H1 (cell line): ENCODE measurements at regions not wholly inside any gene's neighbourhood (a gene's known extent, or its start where the extent isn't known, plus 50 kb on each side); places are given as distances from the start of the nearest gene placed in this dataset.

Experiments used
- CTCF ChIA-PET: fragments of 300-600 bp; sonication (Branson Sonifier 250); formaldehyde crosslinking; loops from one replicate; lab custom pipeline; 2021; ENCODE audit not compliant: partially characterized antibody; lab: Charles Lee
- POLR2A ChIA-PET: fragments of 300-600 bp; sonication (Branson Sonifier 250); formaldehyde crosslinking; loops from one replicate; lab custom pipeline; 2021; ENCODE audit warnings: inconsistent platforms; ENCODE audit not compliant: partially characterized antibody; lab: Charles Lee
- DNase-seq, 2 experiments: peaks; one replicate each; pipeline versions ENCODE4 v3.0.0 to v3.0.0-alpha.2; 2010 to 2022; ENCODE audit warnings: low spot score in 2 of 2, low read depth in 1 of 2, mixed read lengths in 1 of 2
- FAIRE-seq: peaks from 2 replicates; lab custom pipeline; 2011; peaks lifted over from hg19 to GRCh38; lab: Jason Lieb, UNC
- H2AFZ ChIP-seq: 2 replicates; pipeline ENCODE4 v1.8.1; 2012; ENCODE audit warnings: low read length, inconsistent platforms
- H2AK5ac ChIP-seq: 2 replicates; pipeline ENCODE4 v1.6.1; 2013; ENCODE audit warnings: low read depth, low read length
- H2BK120ac ChIP-seq: replicated peaks from 2 replicates; pipeline ENCODE3; 2013; ENCODE audit warnings: low read depth, low read length, inconsistent platforms
- H2BK12ac ChIP-seq: 2 replicates; pipeline ENCODE4 v1.6.1; 2013; ENCODE audit warnings: low read depth, low read length
- H2BK15ac ChIP-seq: 2 replicates; pipeline ENCODE4 v1.6.1; 2013; ENCODE audit warnings: low read length
- H2BK20ac ChIP-seq: 2 replicates; pipeline ENCODE4 v1.6.1; 2013; ENCODE audit warnings: low read length
- H2BK5ac ChIP-seq: 2 replicates; pipeline ENCODE4 v1.6.1; 2013; ENCODE audit warnings: low read depth, low read length
- H3K14ac ChIP-seq: 2 replicates; pipeline ENCODE4 v1.6.1; 2013; ENCODE audit warnings: inconsistent platforms; ENCODE audit not compliant: insufficient read length
- H3K18ac ChIP-seq: 2 replicates; pipeline ENCODE4 v1.6.1; 2013; ENCODE audit warnings: low read length; ENCODE audit errors: extremely low read depth
- H3K23ac ChIP-seq: 2 replicates; pipeline ENCODE4 v1.6.1; 2013; ENCODE audit warnings: inconsistent platforms; ENCODE audit not compliant: insufficient read length
- H3K23me2 ChIP-seq: 2 replicates; pipeline ENCODE4 v1.6.1; 2013; ENCODE audit warnings: low read depth, low read length
- H3K27ac ChIP-seq: 2 replicates; pipeline ENCODE4 v1.6.1; 2011; ENCODE audit warnings: low read depth, low read length, inconsistent platforms
- H3K27me3 ChIP-seq, 4 experiments: replicated peaks in 1 of 4; 1 replicate in 1 of 4; 2 replicates in 3 of 4; pipeline versions ENCODE4 v1.6.1 to v1.8.1; 2011 to 2013; ENCODE audit warnings: low read length in 3 of 4, mild to moderate bottlenecking in 3 of 4, inconsistent platforms in 2 of 4, mixed read lengths in 2 of 4, moderate library complexity in 1 of 4; ENCODE audit not compliant: control insufficient read depth in 3 of 4, insufficient read depth in 3 of 4; ENCODE audit errors: extremely low read depth in 1 of 4
- H3K36me3 ChIP-seq, 4 experiments: 2 replicates each; pipeline versions ENCODE4 v1.6.1 to v1.8.1; 2011 to 2013; ENCODE audit warnings: mild to moderate bottlenecking in 4 of 4, low read length in 3 of 4, moderate library complexity in 2 of 4, control low read depth in 1 of 4, inconsistent platforms in 1 of 4; ENCODE audit not compliant: insufficient read depth in 4 of 4, control insufficient read depth in 2 of 4
- H3K4ac ChIP-seq: replicated peaks from 2 replicates; pipeline ENCODE3; 2013; ENCODE audit warnings: low read length, low read depth, mixed read lengths, inconsistent platforms; ENCODE audit not compliant: insufficient read length
- H3K4me1 ChIP-seq, 4 experiments: replicated peaks in 1 of 4; 1 replicate in 1 of 4; 2 replicates in 3 of 4; pipeline versions ENCODE4 v1.6.1 to v1.8.1; 2011 to 2013; ENCODE audit warnings: low read length in 3 of 4, inconsistent platforms in 2 of 4, mixed read lengths in 1 of 4; ENCODE audit not compliant: insufficient read depth in 4 of 4, control insufficient read depth in 3 of 4
- H3K4me2 ChIP-seq, 2 experiments: 2 replicates each; pipeline versions ENCODE4 v1.6.1 to v1.8.1; 2011 to 2013; ENCODE audit warnings: low read depth in 2 of 2, low read length in 2 of 2, control low read depth in 1 of 2, inconsistent platforms in 1 of 2, mild to moderate bottlenecking in 1 of 2; ENCODE audit not compliant: insufficient read depth in 1 of 2
- H3K4me3 ChIP-seq, 4 experiments: fragments of 200-600, 300-600 bp in 1 of 4; sonication (generic), shearing (Covaris generic), sonication (Bioruptor Twin) in 1 of 4; 2 replicates each; pipeline versions ENCODE4 v1.5.1 to v1.8.1; 2011 to 2016; ENCODE audit warnings: low read length in 4 of 4, low read depth in 3 of 4, control low read depth in 2 of 4, inconsistent platforms in 2 of 4, mild to moderate bottlenecking in 2 of 4, mixed read lengths in 1 of 4, moderate library complexity in 1 of 4; ENCODE audit not compliant: insufficient read depth in 2 of 4; ENCODE audit errors: extremely low read depth in 1 of 4
- H3K56ac ChIP-seq: replicated peaks from 2 replicates; pipeline ENCODE3; 2013; ENCODE audit warnings: low read depth, mild to moderate bottlenecking, mixed read lengths, low read length, inconsistent platforms; ENCODE audit not compliant: insufficient read length
- H3K79me1 ChIP-seq: 2 replicates; pipeline ENCODE4 v1.6.1; 2013; ENCODE audit warnings: low read depth, low read length, control low read depth
- H3K79me2 ChIP-seq, 2 experiments: 2 replicates each; pipeline versions ENCODE4 v1.6.1 to v1.8.1; 2012 to 2013; ENCODE audit warnings: low read length in 2 of 2, mild to moderate bottlenecking in 2 of 2, inconsistent platforms in 1 of 2; ENCODE audit not compliant: insufficient read depth in 2 of 2, control insufficient read depth in 1 of 2
- H3K9ac ChIP-seq, 4 experiments: replicated peaks in 1 of 4; 1 replicate in 1 of 4; 2 replicates in 3 of 4; pipeline versions ENCODE4 v1.6.1 to v1.8.1; 2011 to 2013; ENCODE audit warnings: low read depth in 3 of 4, low read length in 3 of 4, control low read depth in 2 of 4, mild to moderate bottlenecking in 2 of 4, moderate library complexity in 2 of 4, inconsistent platforms in 1 of 4; ENCODE audit errors: extremely low read depth in 1 of 4
- H3K9me3 ChIP-seq, 2 experiments: 2 replicates each; pipeline versions ENCODE4 v1.6.1 to v1.8.1; 2012 to 2013; ENCODE audit warnings: mild to moderate bottlenecking in 2 of 2, moderate library complexity in 2 of 2, control low read depth in 1 of 2, inconsistent platforms in 1 of 2, low read depth in 1 of 2, low read length in 1 of 2, mixed read lengths in 1 of 2; ENCODE audit not compliant: insufficient read depth in 2 of 2
- H4K20me1 ChIP-seq, 2 experiments: replicated peaks in 1 of 2; 2 replicates each; pipeline versions ENCODE3 to v1.8.1; 2011 to 2013; ENCODE audit warnings: inconsistent platforms in 2 of 2, low read length in 2 of 2, mild to moderate bottlenecking in 1 of 2; ENCODE audit not compliant: insufficient read depth in 2 of 2, control insufficient read depth in 1 of 2
- H4K5ac ChIP-seq: 2 replicates; pipeline ENCODE4 v1.6.1; 2013; ENCODE audit warnings: low read length, low read depth, mixed read lengths, inconsistent platforms; ENCODE audit not compliant: insufficient read length
- H4K8ac ChIP-seq: 2 replicates; pipeline ENCODE4 v1.8.0; 2013; ENCODE audit warnings: mild to moderate bottlenecking, moderate library complexity, low read length, inconsistent platforms; ENCODE audit not compliant: insufficient read depth; ENCODE audit errors: extremely low read depth
- H4K91ac ChIP-seq: replicated peaks from 2 replicates; pipeline ENCODE3; 2013; ENCODE audit warnings: low read length, mixed read lengths, inconsistent platforms; ENCODE audit not compliant: insufficient read length
- ASH2L ChIP-seq: fragments of 200-600, 300-600 bp; sonication (generic); IDR thresholded peaks from one replicate; pipeline ENCODE4 v1.7.1; 2017; ENCODE audit warnings: low read length
- BRCA1 ChIP-seq: IDR thresholded peaks from 2 replicates; pipeline ENCODE4 v1.6.1; 2012; ENCODE audit warnings: low read depth, low read length, improper control_type of control experiment
- CHD1 ChIP-seq: IDR thresholded peaks from 2 replicates; pipeline ENCODE4 v1.6.1; 2012; ENCODE audit warnings: low read depth, low read length, improper control_type of control experiment
- CHD2 ChIP-seq: IDR thresholded peaks from 2 replicates; pipeline ENCODE4 v1.6.1; 2012; ENCODE audit warnings: low read length, improper control_type of control experiment
- HDAC2 ChIP-seq, 2 experiments: fragments of 300-600 bp in 1 of 2; sonication (generic) in 1 of 2; IDR thresholded peaks; 2 replicates each; pipeline ENCODE4 v1.6.1; 2011 to 2012; ENCODE audit warnings: low read depth in 2 of 2, low read length in 2 of 2, mild to moderate bottlenecking in 2 of 2, moderate library complexity in 2 of 2, borderline replicate concordance in 1 of 2, inconsistent platforms in 1 of 2
- HDAC6 ChIP-seq: IDR thresholded peaks from one replicate; pipeline ENCODE4 v1.7.1; 2012; ENCODE audit warnings: low read depth, mild to moderate bottlenecking, inconsistent platforms, low read length, moderate library complexity
- JUN ChIP-seq: IDR thresholded peaks from 2 replicates; pipeline ENCODE4 v1.6.1; 2011; ENCODE audit warnings: low read depth, mild to moderate bottlenecking, improper control_type of control experiment, low read length
- KDM5A ChIP-seq: fragments of 200-600 bp; IDR thresholded peaks from 2 replicates; pipeline ENCODE4 v1.7.1; 2012; ENCODE audit warnings: mild to moderate bottlenecking, low read length, inconsistent platforms, mixed read lengths
- POLR2A ChIP-seq, 2 experiments: IDR thresholded peaks; 1 replicate in 1 of 2; 2 replicates in 1 of 2; pipeline ENCODE4 v1.6.1; 2011; ENCODE audit warnings: low read depth in 2 of 2, low read length in 2 of 2, mild to moderate bottlenecking in 2 of 2; ENCODE audit errors: control extremely low read depth in 1 of 2
- RNF2 ChIP-seq: fragments of 200-900, 300-1000 bp; sonication (generic); IDR thresholded peaks from 2 replicates; pipeline ENCODE4 v1.7.1; 2016; ENCODE audit warnings: borderline replicate concordance, low read depth, mild to moderate bottlenecking, antibody characterized with exemption, low read length; ENCODE audit not compliant: poor library complexity, severe bottlenecking; ENCODE audit errors: missing control alignments
- SP4 ChIP-seq: IDR thresholded peaks from 2 replicates; pipeline ENCODE4 v1.6.1; 2012; ENCODE audit warnings: low read length, inconsistent platforms
- ZNF274 ChIP-seq: IDR thresholded peaks from 2 replicates; pipeline ENCODE4 v1.7.0; 2012; ENCODE audit warnings: low read length, borderline replicate concordance; ENCODE audit errors: extremely low read depth
- WGBS, 2 experiments: shearing (Covaris generic) in 1 of 2; methylation state at CpG; one replicate each; pipeline versions ENCODE4 v1.1.6 to v1.1.7; 2013 to 2015; ENCODE audit warnings: low lambda C conversion rate in 2 of 2, mixed read lengths in 2 of 2, inconsistent platforms in 1 of 2, low coverage in 1 of 2, missing lambda C conversion rate in 1 of 2; ENCODE audit not compliant: insufficient replicate concordance in 2 of 2, insufficient coverage in 1 of 2, insufficient read length in 1 of 2; ENCODE audit errors: extremely low coverage in 1 of 2, missing lambda C conversion rate in 1 of 2; 5-methylcytosine and 5-hydroxymethylcytosine counted together
- TF ChIP-seq, protein P1 (sequence below): IDR thresholded peaks from 2 replicates; pipeline ENCODE4 v1.6.1; 2011; ENCODE audit warnings: low read depth, mild to moderate bottlenecking, low read length; ENCODE audit not compliant: insufficient read depth
- TF ChIP-seq, protein P2 (sequence below): IDR thresholded peaks from 2 replicates; pipeline ENCODE4 v1.6.1; 2012; ENCODE audit warnings: inconsistent platforms

DNA sequence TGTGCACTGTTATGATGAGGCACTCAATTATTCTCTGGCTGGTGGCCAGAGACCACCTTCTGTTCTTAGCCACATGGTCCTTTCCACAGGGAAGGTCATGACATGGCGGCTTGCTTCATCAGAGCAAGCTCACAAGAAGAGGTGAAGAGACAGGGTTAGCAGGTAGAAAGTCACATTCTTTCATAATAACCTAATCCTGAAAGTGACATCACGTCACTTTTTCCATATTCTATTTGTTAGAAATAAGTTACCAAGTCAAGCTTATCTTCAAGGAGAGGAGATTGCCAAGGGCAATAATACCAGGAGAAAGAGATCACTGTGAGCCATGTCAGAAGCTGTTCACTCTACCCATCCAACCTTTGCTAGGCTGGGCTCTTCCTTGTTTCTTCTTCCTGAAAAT, 139.4 kb downstream of the OSR1 start:
- Histone ChIP-seq H3K23me2 (no peaks in the 10 kb centered on the region), H3K36me3 (no peaks in the 10 kb centered on the region), H3K4me1 (peaks cover 0 to 2% (median under 1%) of the 10 kb centered on the region in 4 experiments; a peak in 1 of 7 replicates), H3K9ac (no peak overlapping the region), H2BK15ac (no peak overlapping the region), H3K14ac (no peak overlapping the region), H2BK12ac (no peak overlapping the region), H2BK120ac (no peak overlapping the region), H3K4ac (no peak overlapping the region), H3K79me1 (no peaks in the 10 kb centered on the region), H3K23ac (no peak overlapping the region), H3K18ac (no peak overlapping the region), H2BK5ac (no peak overlapping the region), H3K9me3 (no peaks in the 10 kb centered on the region), H3K79me2 (no peaks in the 10 kb centered on the region), H4K91ac (no peak overlapping the region), H2AK5ac (no peak overlapping the region), H4K8ac (no peak overlapping the region), H3K27ac (no peak overlapping the region), H4K5ac (no peak overlapping the region), H2AFZ (no peak overlapping the region), H3K56ac (no peak overlapping the region), H4K20me1 (no peaks in the 10 kb centered on the region), H3K4me3 (no peak overlapping the region), H3K27me3 (no peaks in the 10 kb centered on the region), H2BK20ac (no peak overlapping the region), H3K4me2 (no peak overlapping the region)
- no peak for FAIRE-seq
- DNase-seq, result no peak
- ChIA-PET POLR2A (interaction anchor here (0.6 kb wide), 1 partner anchor 13 kb away, joined by 4 read pairs; no protein-coding TSS in a partner anchor), CTCF (interaction anchor here (0.7 kb wide), 1 partner anchor 377 kb away, joined by 4 read pairs; no protein-coding TSS in a partner anchor)
- 93% methylated on average over 2 of the region's 2 CpGs; no CpG with 5 or more reads in 1 of the 2 experiments for WGBS, 2 experiments
- TF ChIP-seq, protein P1, sequence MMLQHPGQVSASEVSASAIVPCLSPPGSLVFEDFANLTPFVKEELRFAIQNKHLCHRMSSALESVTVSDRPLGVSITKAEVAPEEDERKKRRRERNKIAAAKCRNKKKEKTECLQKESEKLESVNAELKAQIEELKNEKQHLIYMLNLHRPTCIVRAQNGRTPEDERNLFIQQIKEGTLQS, result no peak
- TF ChIP-seq KDM5A (no peak), ZNF274 (no peak), ASH2L (no peak), CHD2 (no peak), CHD1 (no peak), SP4 (no peak), POLR2A (IDR thresholded peaks at IDR 0.05; ENCODE audit: control extremely low read depth in 1 of 2, low read depth in 2 of 2, low read length in 2 of 2) (no peak), RNF2 (no peak), HDAC2 (IDR thresholded peaks at IDR 0.05; ENCODE audit: borderline replicate concordance in 1 of 2, low read depth in 2 of 2, low read length in 2 of 2) (no peak), BRCA1 (no peak), HDAC6 (no peak), JUN (no peak)
- TF ChIP-seq, protein P2, sequence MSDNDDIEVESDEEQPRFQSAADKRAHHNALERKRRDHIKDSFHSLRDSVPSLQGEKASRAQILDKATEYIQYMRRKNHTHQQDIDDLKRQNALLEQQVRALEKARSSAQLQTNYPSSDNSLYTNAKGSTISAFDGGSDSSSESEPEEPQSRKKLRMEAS, result no peak
